HS-27A (cell line): ENCODE measurements at regions not wholly inside any gene's neighbourhood (a gene's known extent, or its start where the extent isn't known, plus 50 kb on each side); places are given as distances from the start of the nearest gene placed in this dataset.

Source experiments
- DNase-seq: peaks from one replicate; pipeline ENCODE4 v3.0.0-alpha.2; 2012; ENCODE audit warnings: low read depth, missing footprints

DNA sequence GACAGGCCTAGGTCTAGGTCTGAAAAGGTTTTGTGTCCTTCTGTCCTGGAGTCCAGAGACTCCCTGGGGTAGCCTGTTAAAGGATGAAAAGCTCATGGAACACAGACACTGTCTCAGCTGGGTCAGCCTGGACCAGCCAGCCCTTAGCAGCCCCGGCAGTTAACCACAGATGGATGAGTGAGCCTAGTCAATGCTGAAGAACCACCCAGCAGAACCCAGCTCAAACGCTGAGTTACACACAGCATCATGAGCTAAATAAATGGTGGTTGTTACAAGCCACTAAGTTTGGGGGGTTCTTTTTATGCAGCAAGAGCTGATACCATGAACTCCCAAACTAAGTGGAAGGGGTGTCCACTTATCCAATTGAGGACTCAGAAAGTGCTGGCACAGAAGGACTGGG lies 472.8 kb upstream of the PROK2 start:
- no peak for DNase-seq

DNA sequence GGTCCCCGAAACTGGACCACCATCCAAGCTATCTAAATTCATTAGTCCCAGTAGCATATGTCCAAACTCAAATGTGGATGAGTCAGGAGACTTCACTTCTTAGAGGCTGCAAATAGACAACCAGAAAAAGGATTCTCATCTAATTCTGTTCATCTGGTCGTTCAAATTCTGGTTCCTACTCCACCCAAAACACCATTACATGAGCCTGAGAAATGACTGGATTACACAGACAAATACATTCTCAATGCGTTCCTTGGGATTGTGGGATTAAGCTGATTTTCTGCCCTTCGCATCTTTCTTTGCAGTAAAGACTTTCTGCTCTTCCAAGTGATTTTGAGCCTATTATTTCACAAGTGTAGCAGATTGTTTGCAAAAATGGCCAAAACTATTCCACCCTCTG lies 472.3 kb upstream of the PROK2 start:
- no peak for DNase-seq

DNA sequence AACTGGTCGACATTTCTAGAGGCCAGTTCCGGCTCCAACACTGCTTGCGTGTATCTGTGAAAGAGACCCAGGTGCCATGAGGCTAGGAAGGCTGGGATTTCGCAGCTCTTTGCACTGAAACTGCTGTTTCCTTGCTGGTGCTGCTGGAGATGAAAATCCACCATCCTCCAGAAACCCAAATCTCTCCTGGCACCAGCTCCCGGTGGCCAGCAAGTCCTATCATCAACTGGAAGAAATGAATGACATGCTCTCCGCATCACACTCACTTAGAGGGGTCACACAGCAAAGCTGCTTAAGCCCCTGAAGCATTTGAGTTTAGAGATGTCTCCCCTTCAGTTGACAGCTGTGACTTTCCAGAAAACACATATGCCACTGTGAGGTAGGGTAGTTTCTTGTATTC lies 471.8 kb upstream of the PROK2 start:
- DNase-seq: no peak

DNA sequence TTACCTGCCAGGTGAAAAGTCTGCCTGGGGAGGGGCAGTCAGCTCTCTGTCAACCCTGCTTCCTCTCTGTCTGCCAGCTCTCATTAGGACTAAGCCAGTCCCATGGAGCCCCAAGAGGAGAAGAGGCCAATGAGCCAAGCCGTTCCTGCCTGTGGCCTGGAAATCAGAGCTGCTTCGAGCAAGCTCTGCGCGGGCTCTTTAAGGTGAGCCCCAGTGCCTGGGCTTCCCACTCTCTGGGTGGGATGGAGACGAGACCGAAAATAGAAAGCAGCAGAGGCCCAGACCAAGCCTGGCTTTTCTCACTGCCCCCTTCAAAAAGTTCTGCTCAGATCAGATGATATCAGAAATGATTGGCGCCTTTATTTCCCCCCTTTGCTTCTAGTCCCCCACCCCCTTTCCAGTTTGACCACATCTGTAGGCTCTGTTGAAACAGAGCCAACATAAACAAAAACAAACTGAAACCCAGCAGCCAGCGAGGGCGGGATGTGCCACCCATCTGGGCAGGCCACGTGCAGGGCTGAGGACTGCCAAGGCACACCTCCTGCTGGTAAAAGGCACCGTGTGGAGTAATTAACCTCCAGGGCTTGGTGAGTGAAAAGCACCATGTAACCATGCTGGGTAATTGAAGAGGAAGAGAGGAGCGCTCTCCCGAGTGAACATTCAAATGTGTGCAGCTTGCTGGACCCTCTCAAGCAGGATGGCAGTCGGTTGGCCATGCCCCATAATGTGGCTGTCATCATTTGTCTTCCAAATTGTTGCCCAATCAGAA lies 471.0 kb upstream of the PROK2 start:
- no peak for DNase-seq

DNA sequence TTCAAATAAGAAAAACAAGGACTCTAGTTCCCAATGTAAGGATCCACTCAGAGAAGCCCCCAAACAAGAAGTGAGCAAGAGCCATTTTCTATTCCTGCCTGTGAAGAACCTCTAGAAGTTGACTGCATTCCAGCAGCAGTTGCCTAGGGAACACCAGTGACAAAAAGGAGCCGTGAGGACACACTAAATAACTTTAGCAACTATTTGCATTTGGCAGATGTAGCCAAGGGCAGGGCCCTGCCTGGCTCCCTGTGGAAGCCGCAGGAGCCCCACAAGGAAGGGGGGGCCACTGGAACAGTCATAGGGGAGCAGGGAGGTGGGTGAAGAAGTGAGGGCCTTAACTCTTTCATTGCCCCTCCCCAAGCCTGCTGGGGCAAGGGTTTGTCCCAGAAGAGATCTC lies 470.2 kb upstream of the PROK2 start:
- DNase-seq: no peak

DNA sequence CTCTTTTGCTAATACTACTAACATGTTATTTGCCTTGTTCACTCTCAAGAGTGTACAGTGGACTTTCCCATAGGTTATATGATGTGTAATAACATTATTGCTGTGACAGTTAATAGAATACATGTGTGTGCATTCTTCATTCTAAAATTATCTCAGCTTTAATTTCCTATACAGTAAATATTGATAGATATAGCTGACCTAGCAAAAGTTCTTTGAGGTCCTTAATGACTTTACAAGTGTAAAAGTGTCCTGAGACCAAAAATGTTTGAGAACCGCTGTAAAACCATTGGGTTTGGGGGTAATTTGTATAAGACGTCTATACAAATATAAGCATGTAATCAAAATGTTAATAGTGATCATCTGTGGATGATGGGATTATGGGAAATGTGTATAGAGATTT lies 469.5 kb upstream of the PROK2 start:
- no peak for DNase-seq

DNA sequence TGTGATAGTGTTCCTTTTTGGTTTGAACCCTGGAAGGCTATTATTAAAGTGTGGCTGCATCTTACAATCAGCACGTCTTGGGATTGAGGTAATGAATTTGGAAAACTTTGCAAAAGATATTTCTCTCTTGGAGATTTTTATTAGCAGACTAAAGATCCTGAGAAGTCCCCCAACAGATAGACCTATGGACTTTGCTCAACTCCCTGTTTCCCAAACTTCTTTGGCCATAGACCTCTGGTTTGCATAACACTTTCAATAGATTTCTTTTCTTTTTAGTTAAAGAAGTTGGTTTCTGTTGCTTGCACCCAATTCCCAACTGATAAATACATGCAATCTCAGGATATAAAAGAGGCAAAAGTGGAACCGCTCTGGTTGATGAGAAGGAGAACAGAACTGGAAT lies 465.8 kb upstream of the PROK2 start:
- no peak for DNase-seq

DNA sequence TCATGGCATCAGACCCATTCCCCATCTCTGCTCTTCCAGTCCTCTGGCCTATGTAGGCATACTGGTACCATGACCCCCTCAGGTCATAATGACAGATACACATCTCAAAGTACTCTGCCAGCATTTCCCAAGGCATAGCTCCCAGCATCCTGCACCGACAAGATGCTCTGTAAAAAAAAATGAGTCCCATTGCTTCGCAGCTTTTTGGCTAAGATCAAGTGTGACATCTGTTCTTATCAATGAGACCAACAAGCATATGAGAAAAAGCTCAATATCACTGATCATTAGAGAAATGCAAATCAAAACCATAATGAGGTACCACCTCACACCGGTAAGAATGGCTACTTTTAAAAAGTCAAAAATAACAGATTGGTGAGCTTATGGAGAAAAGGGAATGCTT lies 463.9 kb upstream of the PROK2 start:
- no peak for DNase-seq

DNA sequence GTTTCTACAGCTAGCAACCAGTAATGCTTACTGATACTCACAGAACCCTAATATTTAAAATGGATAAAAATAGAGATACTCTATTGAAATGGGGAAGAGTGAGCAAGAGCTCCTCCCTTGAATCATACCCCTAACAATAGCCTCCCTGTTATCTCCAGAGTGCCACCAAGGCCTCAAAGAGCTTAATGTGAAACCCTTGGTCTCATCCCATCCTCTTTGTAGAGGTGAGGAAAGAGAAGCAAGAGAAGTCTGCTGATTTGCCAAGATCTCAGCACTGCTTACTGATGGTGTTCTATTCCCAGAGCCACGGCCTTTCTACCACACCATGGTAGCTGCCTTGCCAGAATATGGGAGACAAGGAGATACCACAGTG lies 463.4 kb upstream of the PROK2 start:
- DNase-seq: no peak

DNA sequence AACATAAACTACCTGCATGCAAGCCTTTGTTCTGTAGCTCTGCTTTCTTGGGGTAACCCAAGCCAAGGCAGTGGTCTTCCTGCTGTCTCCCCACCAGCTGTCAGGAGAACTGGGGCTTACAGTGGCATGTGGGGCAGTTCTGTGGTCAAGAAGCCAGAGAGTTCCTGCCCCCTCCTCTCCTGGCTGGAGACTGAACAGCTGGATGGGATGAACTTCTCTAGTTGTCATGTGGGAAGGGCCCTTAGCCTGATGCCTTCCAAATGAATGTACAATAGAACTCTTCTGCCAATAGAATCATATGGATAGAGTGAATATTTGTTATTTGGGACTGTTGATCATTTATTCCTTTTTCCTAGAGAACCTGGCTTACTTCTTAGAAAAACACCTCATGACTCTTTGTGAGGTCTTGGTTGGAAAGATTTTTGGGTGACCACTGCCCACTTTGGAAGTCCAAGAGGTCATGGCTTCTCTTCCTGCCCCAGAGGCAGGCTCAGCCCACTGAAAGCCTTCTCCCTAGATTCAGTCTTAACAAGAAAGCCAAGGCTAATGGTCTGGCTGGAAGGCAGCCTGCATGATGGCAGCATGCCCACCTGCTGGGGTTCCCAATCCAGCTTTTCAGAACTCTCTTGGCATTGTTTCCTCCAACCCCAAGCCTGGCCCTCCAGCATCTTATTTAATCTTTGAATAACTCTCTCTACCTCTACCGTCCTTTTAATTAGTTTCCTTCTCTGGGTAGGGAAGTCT lies 462.9 kb upstream of the PROK2 start:
- no peak for DNase-seq

DNA sequence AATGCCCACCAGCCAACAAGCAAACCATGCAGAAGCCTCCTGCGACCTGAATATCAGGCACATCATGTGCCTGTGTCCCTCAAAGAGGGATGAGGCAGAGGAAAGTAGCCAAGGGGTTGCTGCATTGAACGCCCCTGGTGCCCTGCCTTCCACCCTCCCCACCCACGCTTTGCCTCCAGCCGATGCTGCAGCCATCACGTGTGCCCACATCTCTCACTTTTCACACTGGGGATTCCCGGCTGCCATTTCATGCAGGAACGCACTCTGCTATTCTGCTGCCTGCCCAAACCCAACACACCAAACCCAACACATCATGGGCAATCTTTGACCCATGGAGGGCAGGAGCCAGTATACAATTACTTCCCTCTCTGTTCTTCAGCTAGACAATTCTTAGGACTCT lies 462.2 kb upstream of the PROK2 start:
- no peak for DNase-seq

DNA sequence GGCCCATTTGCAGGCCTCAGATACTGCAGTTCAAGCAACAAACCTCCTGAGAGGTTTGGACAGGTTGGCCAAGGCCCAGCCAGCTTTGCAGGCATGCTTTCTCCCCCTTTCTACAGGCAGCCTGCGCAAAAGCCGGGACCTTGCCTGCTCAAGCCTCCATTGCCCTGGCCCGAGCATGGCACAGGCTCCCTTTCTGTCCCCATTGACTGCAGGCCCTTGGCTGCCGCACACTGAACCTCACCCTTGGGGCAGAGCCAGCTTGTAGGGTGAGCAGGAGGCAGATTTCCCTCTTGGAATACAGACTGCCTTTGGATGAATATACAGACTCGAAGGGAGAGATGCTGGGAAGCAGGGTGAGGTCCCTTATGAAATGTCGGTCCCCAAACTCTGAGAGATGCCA lies 461.7 kb upstream of the PROK2 start:
- DNase-seq: no peak

DNA sequence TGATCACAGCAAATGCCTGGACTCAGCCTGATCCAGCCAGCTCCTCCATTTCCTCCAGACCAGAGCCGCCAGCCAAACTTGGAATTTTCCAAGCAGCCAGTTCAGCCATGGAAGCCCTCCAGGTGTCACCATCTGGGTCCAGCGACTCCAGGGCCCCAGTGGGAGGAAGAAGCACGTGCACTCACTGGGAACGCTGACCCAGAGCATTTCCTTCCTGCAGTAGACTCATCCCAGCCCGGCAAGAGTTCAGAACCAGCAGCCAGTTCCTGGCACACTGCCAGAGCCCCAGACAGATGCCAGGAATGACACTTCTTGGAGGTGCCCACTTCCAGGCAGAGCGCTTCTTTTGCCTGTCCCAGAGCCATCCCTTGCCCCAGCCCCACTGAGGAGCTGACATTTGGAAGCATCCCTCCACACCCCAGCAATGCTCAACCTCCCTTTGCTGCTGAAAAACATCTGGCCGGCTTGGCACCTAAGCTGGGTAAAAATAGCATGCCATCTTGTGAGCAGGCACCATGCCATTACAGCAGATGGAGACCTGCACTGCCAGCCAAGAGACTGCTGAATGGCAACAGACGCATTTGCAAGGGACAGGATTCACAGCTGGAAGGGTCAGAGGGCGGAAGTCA lies 460.3 kb upstream of the PROK2 start:
- no peak for DNase-seq

DNA sequence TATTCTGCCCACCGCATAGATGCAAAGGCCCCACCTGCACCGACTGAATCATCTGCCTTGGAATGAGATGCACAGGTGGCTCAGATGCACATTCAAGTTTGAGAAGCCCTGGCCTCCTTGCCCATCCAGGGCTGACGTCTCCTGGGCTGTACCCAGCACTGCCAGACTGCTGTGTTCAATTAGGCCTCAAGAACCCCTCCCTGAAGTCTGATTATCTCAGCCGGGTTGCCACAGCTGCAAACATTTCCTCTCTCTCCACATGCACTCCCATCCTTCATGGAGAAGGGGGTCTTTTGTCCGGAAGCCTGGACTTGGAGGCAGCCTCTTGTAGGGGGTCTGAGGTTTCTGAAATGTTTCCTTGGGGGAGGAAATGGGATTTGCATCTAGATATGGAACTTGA lies 459.4 kb upstream of the PROK2 start:
- no peak for DNase-seq

DNA sequence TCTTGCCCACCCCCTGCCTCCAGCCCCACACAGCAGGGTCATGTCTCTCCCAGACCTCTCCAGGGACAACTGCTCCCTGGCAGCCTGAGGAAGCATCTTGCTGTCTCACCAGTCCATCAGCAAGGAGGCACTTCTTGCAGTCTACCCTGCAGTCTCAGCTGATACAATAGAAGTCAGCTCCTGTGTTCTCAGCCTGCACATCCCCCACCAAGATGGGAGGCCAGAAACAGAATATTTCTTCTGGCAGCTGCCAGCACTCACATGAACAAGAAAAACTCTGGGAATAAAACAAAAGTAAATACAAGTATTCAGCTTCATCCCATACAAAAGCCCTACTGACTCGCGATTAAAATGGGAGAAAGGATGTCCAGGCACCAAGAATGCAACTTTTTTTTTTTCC lies 457.4 kb upstream of the PROK2 start:
- DNase-seq: no peak

DNA sequence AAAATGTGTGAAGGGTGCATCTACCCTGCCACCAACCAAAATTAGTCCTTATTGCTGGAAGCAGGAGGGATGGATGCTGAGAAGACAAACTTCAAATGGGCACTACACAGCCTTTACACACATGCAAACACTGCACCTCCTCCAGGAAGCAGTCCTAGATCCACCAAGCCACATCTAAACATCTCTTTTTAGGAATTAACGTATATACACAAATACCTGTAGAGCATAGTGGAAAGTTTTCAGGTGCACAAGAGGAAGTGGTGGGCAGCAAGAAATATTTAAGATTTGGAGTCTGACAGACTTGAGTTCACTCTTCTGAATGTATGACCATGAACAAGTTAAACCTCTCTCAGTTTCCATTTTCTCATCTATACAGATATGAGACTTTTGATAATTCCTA lies 456.6 kb upstream of the PROK2 start:
- no peak for DNase-seq

DNA sequence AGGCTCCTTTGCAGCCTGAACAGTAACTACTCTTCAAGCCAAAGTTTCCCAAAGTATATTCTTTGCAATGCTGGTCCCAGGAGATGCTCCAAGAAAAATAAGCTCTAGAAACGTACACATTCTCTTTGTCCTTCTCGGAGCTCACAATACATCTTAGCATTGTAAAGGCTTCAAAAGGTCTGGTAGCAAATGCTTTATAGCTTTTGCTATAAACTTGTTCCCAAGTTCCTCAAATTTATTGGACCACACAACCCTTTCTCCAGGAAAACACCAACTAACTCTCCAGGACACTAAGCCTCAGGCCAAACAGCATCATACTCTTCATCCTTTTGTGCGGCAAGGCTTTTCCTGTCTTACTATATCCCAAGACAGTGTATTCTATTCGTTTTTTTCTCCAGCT lies 455.6 kb upstream of the PROK2 start:
- no peak for DNase-seq

DNA sequence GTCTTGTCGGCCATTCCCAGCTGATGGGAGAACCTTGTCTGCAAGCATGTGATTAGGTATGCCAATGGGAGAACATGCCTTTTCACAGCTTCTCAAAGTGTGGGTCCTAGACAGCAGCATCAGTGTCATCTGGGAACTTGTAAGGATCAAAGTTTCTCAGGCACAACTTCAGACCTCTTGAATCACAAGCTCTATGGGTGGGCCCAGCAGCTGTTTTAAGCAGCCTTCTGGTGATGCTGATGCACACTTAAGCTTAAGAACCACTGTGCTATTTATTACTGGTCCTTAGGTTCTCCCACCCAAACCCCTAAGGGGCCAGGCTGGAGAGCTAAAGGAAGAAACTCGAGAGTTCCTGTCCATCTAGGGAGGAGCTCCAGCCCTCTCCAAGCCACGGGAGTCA lies 453.9 kb upstream of the PROK2 start:
- DNase-seq: no peak

DNA sequence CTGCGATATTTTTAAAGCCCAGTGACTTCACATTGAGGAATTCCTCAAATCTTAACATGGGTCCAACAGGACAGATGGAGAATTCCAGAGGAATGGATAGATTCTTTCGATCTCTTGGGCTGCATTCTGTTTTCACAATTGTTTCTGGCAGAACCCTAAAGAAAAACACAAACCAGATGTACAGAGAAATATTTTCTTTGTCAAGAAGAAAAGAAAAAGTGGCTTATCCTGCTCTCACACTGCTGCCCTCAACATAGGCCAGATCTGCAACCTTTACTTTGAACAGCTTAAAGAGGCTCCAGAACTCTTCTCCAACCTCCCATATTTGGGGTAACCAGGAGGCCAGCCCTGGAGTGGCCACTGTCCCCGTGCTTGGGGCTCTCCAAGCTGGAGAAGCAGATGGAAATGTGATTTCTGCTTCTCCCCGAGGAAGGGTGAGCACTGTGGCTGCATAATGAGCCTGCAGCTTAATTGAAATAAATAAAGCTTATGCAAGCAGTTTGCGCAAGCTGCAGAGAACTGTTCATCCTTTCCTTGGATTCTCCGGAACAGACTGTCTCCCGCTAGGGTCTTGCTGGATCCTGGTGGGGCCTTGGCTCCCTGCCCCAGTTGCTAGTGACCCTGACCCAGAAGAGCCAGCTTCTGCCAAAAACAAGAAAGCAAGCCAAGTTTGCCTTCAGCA lies 453.2 kb upstream of the PROK2 start:
- no peak for DNase-seq

DNA sequence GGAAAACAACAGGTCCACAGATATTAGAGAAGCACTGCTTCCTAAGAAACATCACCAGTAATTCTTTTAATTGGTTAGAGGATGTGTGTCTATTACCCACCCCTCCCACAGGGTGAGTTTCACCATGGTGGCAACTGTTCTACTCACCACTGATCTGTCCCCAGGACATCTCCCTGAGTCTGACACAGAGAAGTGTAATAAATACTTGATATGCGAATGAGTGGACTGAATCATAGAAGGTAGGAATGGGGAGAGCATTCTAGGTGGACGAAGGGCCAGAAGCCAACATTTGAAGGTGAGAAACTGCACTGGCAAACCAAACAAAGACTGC lies 452.7 kb upstream of the PROK2 start:
- DNase-seq: no peak

DNA sequence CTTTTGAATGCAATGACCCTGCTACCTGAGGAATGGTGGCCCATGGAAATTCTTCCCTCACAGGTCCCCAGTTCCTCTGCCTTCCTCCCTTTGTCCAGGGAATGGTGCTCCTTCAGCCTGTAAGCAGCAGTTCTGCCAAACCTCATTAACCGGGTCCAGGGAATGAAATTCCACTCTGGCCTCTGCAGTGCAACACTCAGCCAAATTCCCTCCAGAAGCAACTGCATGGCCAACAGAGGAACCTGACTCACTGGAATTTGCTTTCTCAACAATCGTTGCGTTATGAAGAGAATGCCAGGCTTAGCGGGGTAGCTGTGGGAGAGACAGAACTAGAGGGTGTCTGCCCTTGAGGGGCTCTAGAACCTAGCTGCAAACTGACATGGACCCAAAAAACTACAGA lies 449.4 kb upstream of the PROK2 start:
- no peak for DNase-seq

DNA sequence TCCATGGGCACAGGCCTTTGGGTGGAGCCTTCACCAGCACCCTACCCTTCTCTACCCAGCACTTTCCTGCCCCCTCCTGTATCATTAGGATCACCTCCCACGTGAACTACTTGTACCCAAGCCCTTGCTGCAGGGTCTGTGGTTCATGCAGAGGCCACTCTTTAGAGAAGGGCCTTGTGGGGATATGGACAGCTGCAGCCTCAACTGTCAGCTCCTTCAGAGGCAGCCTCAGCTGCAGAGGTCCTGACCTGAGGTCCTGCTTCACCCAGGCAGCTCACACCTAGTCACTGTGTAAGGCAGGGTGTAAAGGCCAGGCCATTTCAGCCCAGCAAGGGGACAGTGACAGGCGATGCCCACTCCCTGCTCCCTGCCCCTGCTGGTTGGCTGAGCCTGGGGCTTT lies 448.6 kb upstream of the PROK2 start:
- no peak for DNase-seq

DNA sequence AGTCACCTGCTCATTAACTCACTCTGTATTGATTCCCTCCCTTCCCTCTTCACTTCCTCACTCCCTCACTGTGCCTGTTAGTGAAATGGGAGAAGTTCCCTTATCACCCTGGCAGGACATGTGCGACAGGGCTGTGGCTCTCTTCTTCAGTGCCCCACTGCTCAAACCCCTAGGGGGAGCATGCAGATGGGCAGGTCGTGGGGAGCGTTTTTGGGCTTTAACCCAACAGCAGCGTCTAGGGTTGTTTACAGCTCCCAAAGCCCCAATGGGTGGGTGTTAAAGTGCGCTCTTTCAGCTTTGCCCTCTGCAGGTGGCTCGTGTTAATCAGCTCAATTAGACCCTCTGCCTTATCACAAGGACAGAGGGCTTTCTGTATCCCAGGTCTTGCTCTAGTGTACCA lies 447.8 kb upstream of the PROK2 start:
- no peak for DNase-seq
